MM.1S (cell line): ENCODE measurements at regions not wholly inside any gene's neighbourhood (a gene's known extent, or its start where the extent isn't known, plus 50 kb on each side); places are given as distances from the start of the nearest gene placed in this dataset.

Source experiments
- EZH2phosphoT487 ChIP-seq: fragments of 300-600 bp; sonication (generic); IDR thresholded peaks from 2 replicates; pipeline ENCODE4 v1.6.1; 2018; ENCODE audit warnings: antibody characterized with exemption, low read length
- TF ChIP-seq, protein P1 (sequence below): fragments of 300-600 bp; sonication (generic); IDR thresholded peaks from 2 replicates; pipeline ENCODE4 v1.5.1; 2016; ENCODE audit warnings: antibody characterized with exemption, low read length, mixed read lengths

- TF ChIP-seq, protein P1, sequence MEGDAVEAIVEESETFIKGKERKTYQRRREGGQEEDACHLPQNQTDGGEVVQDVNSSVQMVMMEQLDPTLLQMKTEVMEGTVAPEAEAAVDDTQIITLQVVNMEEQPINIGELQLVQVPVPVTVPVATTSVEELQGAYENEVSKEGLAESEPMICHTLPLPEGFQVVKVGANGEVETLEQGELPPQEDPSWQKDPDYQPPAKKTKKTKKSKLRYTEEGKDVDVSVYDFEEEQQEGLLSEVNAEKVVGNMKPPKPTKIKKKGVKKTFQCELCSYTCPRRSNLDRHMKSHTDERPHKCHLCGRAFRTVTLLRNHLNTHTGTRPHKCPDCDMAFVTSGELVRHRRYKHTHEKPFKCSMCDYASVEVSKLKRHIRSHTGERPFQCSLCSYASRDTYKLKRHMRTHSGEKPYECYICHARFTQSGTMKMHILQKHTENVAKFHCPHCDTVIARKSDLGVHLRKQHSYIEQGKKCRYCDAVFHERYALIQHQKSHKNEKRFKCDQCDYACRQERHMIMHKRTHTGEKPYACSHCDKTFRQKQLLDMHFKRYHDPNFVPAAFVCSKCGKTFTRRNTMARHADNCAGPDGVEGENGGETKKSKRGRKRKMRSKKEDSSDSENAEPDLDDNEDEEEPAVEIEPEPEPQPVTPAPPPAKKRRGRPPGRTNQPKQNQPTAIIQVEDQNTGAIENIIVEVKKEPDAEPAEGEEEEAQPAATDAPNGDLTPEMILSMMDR: no peak
- no peak for TF ChIP-seq EZH2phosphoT487
Observed at GRCh38 chr4:131001371-131001770, 1905.4 kb downstream of the C4orf33 start.
